Sigmoid colon (tissue), 6 donors: ENCODE measurements at regions not wholly inside any gene's neighbourhood (a gene's known extent, or its start where the extent isn't known, plus 50 kb on each side); places are given as distances from the start of the nearest gene placed in this dataset.

ENCODE experiments used
- DNase-seq: peaks from one replicate; pipeline ENCODE4 v3.0.0-alpha.2; 2019
- H3K27ac ChIP-seq, 4 donors: fragments of 200-600 bp; sonication (generic); one replicate each; pipeline ENCODE4 v1.5.1; 2016 to 2019; ENCODE audit warnings: mild to moderate bottlenecking in 1 of 4
- H3K27me3 ChIP-seq, 3 donors: fragments of 200-600 bp; sonication (generic); one replicate each; pipeline ENCODE4 v1.5.1; 2019; ENCODE audit warnings: mild to moderate bottlenecking in 1 of 3
- H3K36me3 ChIP-seq, 4 donors: fragments of 200-600 bp; sonication (generic); one replicate each; pipeline ENCODE4 v1.5.1; 2016 to 2019
- H3K4me1 ChIP-seq, 4 donors: fragments of 200-600 bp; sonication (generic); one replicate each; pipeline ENCODE4 v1.5.1; 2017 to 2019
- H3K4me3 ChIP-seq, 4 donors: fragments of 200-600 bp; sonication (generic); one replicate each; pipeline ENCODE4 v1.5.1; 2017 to 2019; ENCODE audit warnings: mild to moderate bottlenecking in 2 of 4, moderate library complexity in 1 of 4
- H3K9me3 ChIP-seq, 4 donors: fragments of 200-600 bp in 3 of 4; sonication (generic) in 3 of 4; one replicate each; pipeline versions ENCODE4 v1.5.1 to v1.6.1; 2013 to 2019
- EP300 ChIP-seq, 4 donors: sonication (generic); formaldehyde crosslinking; IDR thresholded peaks; one replicate each; pipeline ENCODE4 v1.6.1; 2017; ENCODE audit warnings: antibody characterized with exemption in 4 of 4
- POLR2A ChIP-seq, 2 donors: fragments of 450-650 bp; IDR thresholded peaks; one replicate each; pipeline ENCODE4 v1.6.1; 2016; ENCODE audit warnings: antibody characterized with exemption in 2 of 2, mild to moderate bottlenecking in 2 of 2, moderate library complexity in 2 of 2
- POLR2AphosphoS5 ChIP-seq, 4 donors: sonication (generic); formaldehyde crosslinking; IDR thresholded peaks; one replicate each; pipeline ENCODE4 v1.6.1; 2017; ENCODE audit warnings: antibody characterized with exemption in 4 of 4
- WGBS, 2 donors: extraction: QIAGEN DNeasy Blood & Tissue Kit; methylation state at CpG; one replicate each; pipeline ENCODE4 v1.1.7; 2013; 5-methylcytosine and 5-hydroxymethylcytosine counted together
- intact Hi-C: fragments of 100-400 bp; cut with DNase I; formaldehyde crosslinking; loops from one replicate; pipeline ENCODE4 v1.15.1; 2023
- TF ChIP-seq, protein P1 (sequence below), 4 experiments: fragments of 450-650 bp in 3 of 4; fragments of 200-600 bp in 1 of 4; IDR thresholded peaks; one replicate each; pipeline ENCODE4 v1.5.1; 2016 to 2019; ENCODE audit warnings: antibody characterized with exemption in 4 of 4, mild to moderate bottlenecking in 3 of 4, moderate library complexity in 2 of 4
- donor health status: healthy with polysubstance abuse.
- donor health status: healthy.

DNA sequence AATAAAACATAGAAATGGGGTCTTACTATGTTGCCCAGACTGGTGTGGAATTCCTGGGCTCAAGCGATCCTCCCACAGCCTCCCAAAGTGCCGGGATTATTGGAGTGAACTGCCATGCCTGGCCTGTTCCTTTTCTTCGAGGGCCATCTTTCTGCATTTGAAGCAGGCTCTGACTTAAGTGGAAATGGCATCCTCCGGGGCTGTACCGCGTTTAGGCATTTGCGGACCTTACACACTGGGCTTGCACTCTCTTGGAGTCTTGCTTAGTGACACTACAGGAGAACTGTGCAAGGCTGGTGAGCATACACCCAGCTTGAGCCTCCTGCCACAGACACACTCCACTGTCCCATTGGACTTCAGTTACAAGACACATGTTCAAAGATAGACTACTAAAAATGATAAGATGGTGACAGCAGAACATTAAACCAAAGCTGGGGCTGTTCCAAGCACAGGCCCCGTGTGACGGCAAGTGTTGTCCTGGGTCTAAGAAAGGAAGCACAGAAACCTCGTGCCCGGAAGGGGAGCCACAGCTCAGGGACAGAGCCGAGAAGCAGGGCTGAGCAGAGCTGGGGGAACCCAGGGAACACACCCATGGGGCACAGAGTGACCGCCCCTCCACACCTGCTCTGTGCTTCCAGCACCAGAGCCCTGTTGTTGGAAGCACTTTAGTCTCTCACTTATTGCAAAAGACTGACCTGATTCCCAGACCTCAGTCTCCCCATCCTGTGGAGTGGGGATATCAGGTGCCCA, 59.0 kb upstream of the SHANK2 start:
- no peak overlapping the region for H3K4me3 ChIP-seq
- no peaks in the 10 kb centered on the region for H3K4me1 ChIP-seq
- H3K9me3 ChIP-seq: no peaks in the 10 kb centered on the region
- no peak overlapping the region for H3K27ac ChIP-seq
- no peaks in the 10 kb centered on the region for H3K36me3 ChIP-seq
- intact Hi-C loops: no loop called here
- no peaks in the 10 kb centered on the region for H3K27me3 ChIP-seq
- DNase-seq: peak; percentile 28
- WGBS, 2 donors: 60 to 82% methylated on average over 13 of the region's 13 CpGs
- TF ChIP-seq POLR2AphosphoS5 (IDR thresholded peaks at IDR 0.05) (no peak), POLR2A (IDR thresholded peaks at IDR 0.05) (no peak), EP300 (IDR thresholded peaks at IDR 0.05) (no peak)
- TF ChIP-seq, protein P1, sequence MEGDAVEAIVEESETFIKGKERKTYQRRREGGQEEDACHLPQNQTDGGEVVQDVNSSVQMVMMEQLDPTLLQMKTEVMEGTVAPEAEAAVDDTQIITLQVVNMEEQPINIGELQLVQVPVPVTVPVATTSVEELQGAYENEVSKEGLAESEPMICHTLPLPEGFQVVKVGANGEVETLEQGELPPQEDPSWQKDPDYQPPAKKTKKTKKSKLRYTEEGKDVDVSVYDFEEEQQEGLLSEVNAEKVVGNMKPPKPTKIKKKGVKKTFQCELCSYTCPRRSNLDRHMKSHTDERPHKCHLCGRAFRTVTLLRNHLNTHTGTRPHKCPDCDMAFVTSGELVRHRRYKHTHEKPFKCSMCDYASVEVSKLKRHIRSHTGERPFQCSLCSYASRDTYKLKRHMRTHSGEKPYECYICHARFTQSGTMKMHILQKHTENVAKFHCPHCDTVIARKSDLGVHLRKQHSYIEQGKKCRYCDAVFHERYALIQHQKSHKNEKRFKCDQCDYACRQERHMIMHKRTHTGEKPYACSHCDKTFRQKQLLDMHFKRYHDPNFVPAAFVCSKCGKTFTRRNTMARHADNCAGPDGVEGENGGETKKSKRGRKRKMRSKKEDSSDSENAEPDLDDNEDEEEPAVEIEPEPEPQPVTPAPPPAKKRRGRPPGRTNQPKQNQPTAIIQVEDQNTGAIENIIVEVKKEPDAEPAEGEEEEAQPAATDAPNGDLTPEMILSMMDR (IDR thresholded peaks at IDR 0.05): no peak

DNA sequence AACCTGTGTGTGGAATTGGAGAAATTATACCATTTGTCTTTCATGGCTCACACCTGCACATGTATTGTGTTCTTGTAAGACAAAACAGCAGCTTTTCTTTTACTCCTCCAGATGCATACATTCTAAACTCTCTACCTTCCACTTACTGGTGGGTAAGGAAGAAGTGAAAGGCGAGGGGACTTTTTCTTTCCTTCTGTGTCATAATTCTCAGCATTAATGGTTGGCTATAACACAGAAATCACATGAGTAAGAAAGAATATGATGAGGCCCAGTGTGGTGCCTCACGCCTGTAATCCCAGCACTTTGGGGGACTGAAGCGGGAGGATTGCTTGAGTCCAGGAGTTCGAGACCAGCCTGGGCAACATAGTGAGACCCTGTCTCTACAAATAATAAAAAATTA, 57.8 kb upstream of the SHANK2 start:
- TF ChIP-seq, protein P1 (IDR thresholded peaks at IDR 0.05): no peak
- TF ChIP-seq POLR2A (IDR thresholded peaks at IDR 0.05) (no peak), EP300 (IDR thresholded peaks at IDR 0.05) (no peak), POLR2AphosphoS5 (IDR thresholded peaks at IDR 0.05) (no peak)
- Histone ChIP-seq H3K4me3 (no peak overlapping the region), H3K27me3 (no peaks in the 10 kb centered on the region), H3K36me3 (no peaks in the 10 kb centered on the region), H3K4me1 (no peaks in the 10 kb centered on the region), H3K27ac (no peak overlapping the region), H3K9me3 (no peaks in the 10 kb centered on the region)
- intact Hi-C loops: no loop called here
- 86 to 92% methylated on average over 4 of the region's 4 CpGs for WGBS, 2 donors
- no peak for DNase-seq

DNA sequence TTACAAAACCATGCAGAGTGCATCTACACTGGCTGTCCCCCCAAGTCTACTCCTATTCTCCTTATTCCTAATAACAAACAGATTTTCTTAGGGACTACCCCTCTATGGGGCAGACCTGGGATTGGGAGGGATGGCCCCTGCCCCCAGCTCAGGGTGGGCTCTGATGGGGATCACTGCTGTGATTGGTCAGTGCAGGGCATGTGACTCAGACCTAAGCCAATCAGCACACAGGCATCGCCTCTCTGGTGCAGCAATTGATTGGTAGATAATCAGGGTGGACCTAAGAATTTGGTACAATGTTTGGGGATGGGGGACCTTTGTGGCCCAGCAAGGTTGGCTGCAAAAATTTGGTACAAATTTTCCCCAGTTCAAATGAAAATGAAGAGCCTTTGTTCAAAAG, 57.2 kb upstream of the SHANK2 start:
- Histone ChIP-seq H3K4me3 (no peak overlapping the region), H3K27ac (no peak overlapping the region), H3K36me3 (no peaks in the 10 kb centered on the region), H3K4me1 (no peaks in the 10 kb centered on the region), H3K9me3 (no peaks in the 10 kb centered on the region), H3K27me3 (no peaks in the 10 kb centered on the region)
- intact Hi-C loops: no loop called here
- DNase-seq: peak; percentile 7
- TF ChIP-seq POLR2A (IDR thresholded peaks at IDR 0.05): no peak
- no peak for TF ChIP-seq POLR2AphosphoS5 (IDR thresholded peaks at IDR 0.05)
- TF ChIP-seq EP300 (IDR thresholded peaks at IDR 0.05): no peak
- TF ChIP-seq, protein P1 (IDR thresholded peaks at IDR 0.05): no peak
- 91 to 95% methylated on average over 1 of the region's 1 CpG for WGBS, 2 donors

DNA sequence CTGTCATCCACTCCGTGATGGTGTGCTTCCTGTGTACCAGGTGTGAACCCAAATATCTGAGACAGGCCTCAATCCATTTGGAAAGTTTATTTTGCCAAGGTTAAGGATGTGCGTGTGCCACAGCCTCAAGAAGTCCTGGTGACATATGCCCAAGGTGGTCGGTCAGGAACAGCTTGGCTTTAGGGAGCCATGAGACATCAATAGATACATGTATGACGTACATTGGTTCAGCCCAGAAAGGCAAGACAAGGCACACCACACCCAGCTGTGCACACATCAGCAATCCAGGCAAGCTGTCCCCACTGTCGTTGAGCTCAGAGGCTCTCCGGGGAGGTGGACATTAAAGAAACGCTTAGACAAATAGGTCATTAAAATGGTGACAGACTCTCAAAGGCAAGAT, 56.8 kb upstream of the SHANK2 start:
- Histone ChIP-seq H3K27me3 (no peaks in the 10 kb centered on the region), H3K4me3 (no peak overlapping the region), H3K4me1 (no peaks in the 10 kb centered on the region), H3K36me3 (no peaks in the 10 kb centered on the region), H3K27ac (no peak overlapping the region), H3K9me3 (no peaks in the 10 kb centered on the region)
- no peak for TF ChIP-seq EP300 (IDR thresholded peaks at IDR 0.05)
- TF ChIP-seq, protein P1 (IDR thresholded peaks at IDR 0.05): no peak
- no peak for TF ChIP-seq POLR2A (IDR thresholded peaks at IDR 0.05)
- no peak for TF ChIP-seq POLR2AphosphoS5 (IDR thresholded peaks at IDR 0.05)
- DNase-seq: peak; percentile 21
- 83 to 92% methylated on average over 7 of the region's 7 CpGs for WGBS, 2 donors
- intact Hi-C loops: no loop called here
